Loucy (cell line): ENCODE measurements at regions not wholly inside any gene's neighbourhood (a gene's known extent, or its start where the extent isn't known, plus 50 kb on each side); places are given as distances from the start of the nearest gene placed in this dataset.

Experiments used
- CTCF ChIP-seq: fragments of 200-600 bp; sonication (generic); conservative IDR thresholded peaks from 2 replicates; pipeline ENCODE4 v1.5.1; 2014; ENCODE audit warnings: mild to moderate bottlenecking, antibody characterized with exemption, low read length
- EZH2phosphoT487 ChIP-seq: fragments of 200-600 bp; IDR thresholded peaks from 2 replicates; pipeline ENCODE4 v1.6.1; 2018; ENCODE audit warnings: antibody characterized with exemption, mild to moderate bottlenecking, moderate library complexity, borderline replicate concordance

- no peak for TF ChIP-seq CTCF
- TF ChIP-seq EZH2phosphoT487, result no peak
Observed at GRCh38 chr13:74227476-74228158, 93.4 kb upstream of the KLF12 start.
